Nephron (organoid): ENCODE measurements at regions not wholly inside any gene's neighbourhood (a gene's known extent, or its start where the extent isn't known, plus 50 kb on each side); places are given as distances from the start of the nearest gene placed in this dataset.

Experiments
- H3K27ac Mint-ChIP-seq, 3 experiments: 2 replicates each; pipeline ENCODE4 v1.8.0; 2020; ENCODE audit warnings: mixed read lengths in 3 of 3, mild to moderate bottlenecking in 2 of 3, moderate library complexity in 1 of 3
- H3K27me3 Mint-ChIP-seq: 2 replicates; pipeline ENCODE4 v1.8.0; 2021; ENCODE audit warnings: low read depth, mild to moderate bottlenecking, moderate library complexity, mixed read lengths
- H3K36me3 Mint-ChIP-seq: 2 replicates; pipeline ENCODE4 v1.8.0; 2020; ENCODE audit warnings: low read depth, mixed read lengths
- H3K4me1 Mint-ChIP-seq: 2 replicates; pipeline ENCODE4 v1.8.0; 2020; ENCODE audit warnings: mixed read lengths
- H3K4me3 Mint-ChIP-seq, 3 experiments: 2 replicates each; pipeline ENCODE4 v1.8.0; 2020; ENCODE audit warnings: mild to moderate bottlenecking in 3 of 3, mixed read lengths in 3 of 3, moderate library complexity in 2 of 3
- H3K9me3 Mint-ChIP-seq: 2 replicates; pipeline ENCODE4 v1.8.0; 2020; ENCODE audit warnings: mixed read lengths
- CTCF ChIP-seq, 3 experiments: fragments of 200-600 bp; sonication (generic); IDR thresholded peaks; one replicate each; pipeline ENCODE4 v1.5.0; 2021; ENCODE audit warnings: antibody characterized with exemption in 3 of 3; ENCODE audit not compliant: unreplicated experiment in 3 of 3

- TF ChIP-seq CTCF (IDR thresholded peaks at IDR 0.05; ENCODE audit: unreplicated experiment in 3 of 3): no peak
- Mint-ChIP-seq H3K36me3 (no peaks in the 10 kb centered on the region), H3K4me3 (no peak overlapping the region), H3K27ac (no peak overlapping the region), H3K27me3 (peaks cover 15% of the 10 kb centered on the region), H3K4me1 (peaks cover 10% of the 10 kb centered on the region), H3K9me3 (no peaks in the 10 kb centered on the region)
Measured at GRCh38 chr17:5678171-5678570, 93.9 kb upstream of the NLRP1 start.

- H3K27me3 Mint-ChIP-seq: peaks cover 8% of the 10 kb centered on the region
- H3K36me3 Mint-ChIP-seq: no peaks in the 10 kb centered on the region
- no peak overlapping the region for H3K27ac Mint-ChIP-seq
- H3K4me3 Mint-ChIP-seq: no peak overlapping the region
- no peaks in the 10 kb centered on the region for H3K9me3 Mint-ChIP-seq
- TF ChIP-seq CTCF (IDR thresholded peaks at IDR 0.05; ENCODE audit: unreplicated experiment in 3 of 3): no peak
- H3K4me1 Mint-ChIP-seq: peaks cover 7% of the 10 kb centered on the region
Measured at GRCh38 chr17:5680766-5681165, 96.5 kb upstream of the NLRP1 start.

- TF ChIP-seq CTCF (IDR thresholded peaks at IDR 0.05; ENCODE audit: unreplicated experiment in 3 of 3): no peak
- H3K27ac Mint-ChIP-seq: peak overlapping the region in 1 of 3 experiments; percentile 55
- no peaks in the 10 kb centered on the region for H3K36me3 Mint-ChIP-seq
- peaks cover 12% of the 10 kb centered on the region for H3K4me1 Mint-ChIP-seq
- no peaks in the 10 kb centered on the region for H3K9me3 Mint-ChIP-seq
- peaks cover 13% of the 10 kb centered on the region for H3K27me3 Mint-ChIP-seq
- H3K4me3 Mint-ChIP-seq: no peak overlapping the region
Measured at GRCh38 chr17:5683241-5683640, 98.9 kb upstream of the NLRP1 start.

GRCh38 chr17:5686074-5686635 is 101.8 kb upstream of the NLRP1 start:
- Mint-ChIP-seq H3K9me3 (no peaks in the 10 kb centered on the region), H3K4me1 (peaks cover 12% of the 10 kb centered on the region), H3K27me3 (peaks cover 15% of the 10 kb centered on the region), H3K36me3 (no peaks in the 10 kb centered on the region), H3K4me3 (no peak overlapping the region), H3K27ac (no peak overlapping the region)
- no peak for TF ChIP-seq CTCF (IDR thresholded peaks at IDR 0.05; ENCODE audit: unreplicated experiment in 3 of 3)

- Mint-ChIP-seq H3K4me1 (peaks cover 12% of the 10 kb centered on the region), H3K27me3 (peaks cover 13% of the 10 kb centered on the region), H3K9me3 (no peaks in the 10 kb centered on the region), H3K4me3 (no peak overlapping the region), H3K27ac (no peak overlapping the region), H3K36me3 (no peaks in the 10 kb centered on the region)
- TF ChIP-seq CTCF (IDR thresholded peaks at IDR 0.05; ENCODE audit: unreplicated experiment in 3 of 3): no peak
Measured at GRCh38 chr17:5687646-5688045, 103.3 kb upstream of the NLRP1 start.

- peaks cover 18% of the 10 kb centered on the region for H3K4me1 Mint-ChIP-seq
- H3K9me3 Mint-ChIP-seq: peaks cover 3% of the 10 kb centered on the region
- peak overlapping the region in 1 of 3 experiments; percentile 83 for H3K27ac Mint-ChIP-seq
- H3K4me3 Mint-ChIP-seq: no peak overlapping the region
- H3K36me3 Mint-ChIP-seq: no peaks in the 10 kb centered on the region
- peaks cover 23% of the 10 kb centered on the region for H3K27me3 Mint-ChIP-seq
- TF ChIP-seq CTCF (IDR thresholded peaks at IDR 0.05; ENCODE audit: unreplicated experiment in 3 of 3): no peak
Measured at GRCh38 chr17:5693821-5694220, 109.5 kb upstream of the NLRP1 start.
